ENCODE measurements at regions not wholly inside any gene's neighbourhood (a gene's known extent, or its start where the extent isn't known, plus 50 kb on each side); places are given as distances from the start of the nearest gene placed in this dataset.

GRCh38 chr6:102994866-102995265 is 1601.4 kb downstream of the GRIK2 start:
- TF ChIP-seq, protein P1, sequence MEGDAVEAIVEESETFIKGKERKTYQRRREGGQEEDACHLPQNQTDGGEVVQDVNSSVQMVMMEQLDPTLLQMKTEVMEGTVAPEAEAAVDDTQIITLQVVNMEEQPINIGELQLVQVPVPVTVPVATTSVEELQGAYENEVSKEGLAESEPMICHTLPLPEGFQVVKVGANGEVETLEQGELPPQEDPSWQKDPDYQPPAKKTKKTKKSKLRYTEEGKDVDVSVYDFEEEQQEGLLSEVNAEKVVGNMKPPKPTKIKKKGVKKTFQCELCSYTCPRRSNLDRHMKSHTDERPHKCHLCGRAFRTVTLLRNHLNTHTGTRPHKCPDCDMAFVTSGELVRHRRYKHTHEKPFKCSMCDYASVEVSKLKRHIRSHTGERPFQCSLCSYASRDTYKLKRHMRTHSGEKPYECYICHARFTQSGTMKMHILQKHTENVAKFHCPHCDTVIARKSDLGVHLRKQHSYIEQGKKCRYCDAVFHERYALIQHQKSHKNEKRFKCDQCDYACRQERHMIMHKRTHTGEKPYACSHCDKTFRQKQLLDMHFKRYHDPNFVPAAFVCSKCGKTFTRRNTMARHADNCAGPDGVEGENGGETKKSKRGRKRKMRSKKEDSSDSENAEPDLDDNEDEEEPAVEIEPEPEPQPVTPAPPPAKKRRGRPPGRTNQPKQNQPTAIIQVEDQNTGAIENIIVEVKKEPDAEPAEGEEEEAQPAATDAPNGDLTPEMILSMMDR (IDR thresholded peaks at IDR 0.05) = no peak
- no peak for TF ChIP-seq ZFX (IDR thresholded peaks at IDR 0.05; ENCODE audit: borderline replicate concordance)

All from 22Rv1 (cell line).